Spleen (tissue), 7 donors: ENCODE measurements at regions not wholly inside any gene's neighbourhood (a gene's known extent, or its start where the extent isn't known, plus 50 kb on each side); places are given as distances from the start of the nearest gene placed in this dataset.

ENCODE experiments used
- CTCF ChIP-seq, 11 experiments: fragments of 200-600 bp in 7 of 11; fragments of 450-650 bp in 4 of 11; sonication (generic) in 4 of 11; IDR thresholded peaks in 8 of 11; conservative IDR thresholded peaks in 3 of 11; 1 replicate in 7 of 11; 2 replicates in 4 of 11; pipeline versions ENCODE4 v1.4.0 to v1.8.0; 2016 to 2021; ENCODE audit warnings: antibody characterized with exemption in 11 of 11, inconsistent platforms in 4 of 11, mild to moderate bottlenecking in 1 of 11
- POLR2AphosphoS5 ChIP-seq, 3 donors: sonication (generic); formaldehyde crosslinking; IDR thresholded peaks; one replicate each; pipeline ENCODE4 v1.5.1; 2017; ENCODE audit warnings: antibody characterized with exemption in 3 of 3
- donor health status: DM: no; HTN: no; CAD: no; lungs with moderate emphysema.
- donor health status: DM: no; HTN: no; CAD: no.
- donor health status: DM: no; HTN: no; CAD: no.

GRCh38 chr10:123348691-123349572 lies 194.7 kb downstream of the BUB3 start:
- TF ChIP-seq CTCF (IDR thresholded peaks at IDR 0.05 in 8 of 11, conservative IDR thresholded peaks at IDR 0.05 in 3 of 11) (no peak), POLR2AphosphoS5 (IDR thresholded peaks at IDR 0.05) (no peak)
